CD4-positive, alpha-beta T cell (primary cell): ENCODE measurements at regions not wholly inside any gene's neighbourhood (a gene's known extent, or its start where the extent isn't known, plus 50 kb on each side); places are given as distances from the start of the nearest gene placed in this dataset.

Experiments used
- ATAC-seq: fragments of 200-7000 bp; cut with Tn5 transposase; one replicate; pipeline ENCODE4 v1.10.0; 2022; ENCODE audit warnings: mild to moderate bottlenecking; ENCODE audit not compliant: poor library complexity
- CTCF ChIA-PET: fragments of 350-600 bp; sonication (Branson Sonifier 250); formaldehyde crosslinking; loops from one replicate; lab custom pipeline; 2021; ENCODE audit warnings: antibody characterized with exemption, inconsistent platforms; lab: Charles Lee
- POLR2A ChIA-PET: fragments of 350-600 bp; sonication (Branson Sonifier 250); formaldehyde crosslinking; loops from one replicate; lab custom pipeline; 2021; ENCODE audit warnings: antibody characterized with exemption, inconsistent platforms; lab: Charles Lee
- DNase-seq, 14 experiments: peaks; one replicate each; pipeline ENCODE4 v3.0.0-alpha.2; 2013 to 2020; ENCODE audit warnings: mixed read lengths in 2 of 14
- H3K27ac ChIP-seq, 2 donors: one replicate each; pipeline versions ENCODE4 v1.5.1 to v1.7.0; 2013; ENCODE audit warnings: low read length in 2 of 2, low read depth in 1 of 2, mild to moderate bottlenecking in 1 of 2
- H3K27me3 ChIP-seq, 2 experiments: 1 replicate in 1 of 2; 2 replicates in 1 of 2; pipeline versions ENCODE4 v1.6.1 to v1.7.0; 2013; ENCODE audit warnings: low read length in 2 of 2, control low read depth in 1 of 2, mild to moderate bottlenecking in 1 of 2, moderate library complexity in 1 of 2; ENCODE audit not compliant: insufficient read depth in 2 of 2, control insufficient read depth in 1 of 2
- H3K36me3 ChIP-seq: one replicate; pipeline ENCODE4 v1.6.1; 2013; ENCODE audit warnings: low read length, control low read depth; ENCODE audit not compliant: insufficient read depth
- H3K4me1 ChIP-seq: one replicate; pipeline ENCODE4 v1.6.1; 2013; ENCODE audit warnings: low read length, control low read depth; ENCODE audit not compliant: insufficient read depth
- H3K4me3 ChIP-seq: one replicate; pipeline ENCODE4 v1.5.1; 2013; ENCODE audit warnings: mild to moderate bottlenecking, low read length, moderate library complexity
- H3K9me3 ChIP-seq, 2 experiments: 1 replicate in 1 of 2; 2 replicates in 1 of 2; pipeline versions ENCODE4 v1.6.1 to v1.7.0; 2013; ENCODE audit warnings: low read length in 2 of 2, mild to moderate bottlenecking in 2 of 2, control low read depth in 1 of 2, moderate library complexity in 1 of 2; ENCODE audit not compliant: control insufficient read depth in 1 of 2, insufficient read depth in 1 of 2
- H3K27ac Mint-ChIP-seq: one replicate; pipeline ENCODE4 v1.8.0; 2020; ENCODE audit warnings: mixed read lengths
- H3K27me3 Mint-ChIP-seq: one replicate; pipeline ENCODE4 v1.8.0; 2021; ENCODE audit warnings: mixed read lengths
- H3K36me3 Mint-ChIP-seq: one replicate; pipeline ENCODE4 v1.8.0; 2021; ENCODE audit warnings: low read depth, mixed read lengths
- H3K4me1 Mint-ChIP-seq: one replicate; pipeline ENCODE4 v1.8.0; 2021; ENCODE audit warnings: low read depth, mixed read lengths
- H3K4me3 Mint-ChIP-seq: one replicate; pipeline ENCODE4 v1.8.0; 2020; ENCODE audit warnings: mild to moderate bottlenecking, mixed read lengths
- H3K9me3 Mint-ChIP-seq: one replicate; pipeline ENCODE4 v1.8.0; 2020; ENCODE audit warnings: mixed read lengths
- CTCF ChIP-seq: fragments of 200-600 bp; IDR thresholded peaks from one replicate; pipeline ENCODE4 v1.8.0; 2022; ENCODE audit warnings: antibody characterized with exemption, mild to moderate bottlenecking
- intact Hi-C, 2 experiments: fragments of 100-400 bp; cut with DNase I in 1 of 2; cut with micrococcal nuclease in 1 of 2; formaldehyde crosslinking; loops; one replicate each; pipeline versions ENCODE4 v1.15.1 to v1.9.0; 2023 to 2025; cut with DNase I, micrococcal nuclease

GRCh38 chr10:107341281-107341680 lies 176.8 kb upstream of the SORCS1 start:
- POLR2A ChIA-PET, result no interaction called here
- H3K27ac ChIP-seq, result no peak overlapping the region
- TF ChIP-seq CTCF, result no peak

GRCh38 chr10:107340326-107340725 lies 175.8 kb upstream of the SORCS1 start:
- Histone ChIP-seq H3K4me1 (no peaks in the 10 kb centered on the region), H3K4me3 (no peak overlapping the region), H3K27ac (no peak overlapping the region), H3K36me3 (no peaks in the 10 kb centered on the region), H3K27me3 (no peaks in the 10 kb centered on the region), H3K9me3 (peaks cover 0 to 20% of the 10 kb centered on the region in 2 experiments)
- H3K36me3 Mint-ChIP-seq, result no peaks in the 10 kb centered on the region
- H3K4me3 Mint-ChIP-seq, result no peak overlapping the region
- ChIA-PET CTCF (no interaction called here), POLR2A (no interaction called here)
- H3K27ac Mint-ChIP-seq, result no peak overlapping the region
- intact Hi-C loops, result no loop called here
- DNase-seq (no peak), ATAC-seq (no peak)
- TF ChIP-seq CTCF, result no peak
- H3K9me3 Mint-ChIP-seq, result peaks cover 12% of the 10 kb centered on the region
- H3K4me1 Mint-ChIP-seq, result no peaks in the 10 kb centered on the region
- no peaks in the 10 kb centered on the region for H3K27me3 Mint-ChIP-seq

More at GRCh38 chr10:107341281-107341680, 176.8 kb upstream of the SORCS1 start:
- Histone ChIP-seq H3K27me3 (no peaks in the 10 kb centered on the region), H3K36me3 (no peaks in the 10 kb centered on the region), H3K4me3 (no peak overlapping the region), H3K9me3 (peaks cover 0 to 15% of the 10 kb centered on the region in 2 experiments), H3K4me1 (no peaks in the 10 kb centered on the region)
- CTCF ChIA-PET, result no interaction called here
- Mint-ChIP-seq H3K9me3 (peaks cover 13% of the 10 kb centered on the region), H3K27me3 (no peaks in the 10 kb centered on the region), H3K4me3 (no peak overlapping the region), H3K36me3 (no peaks in the 10 kb centered on the region), H3K4me1 (no peaks in the 10 kb centered on the region), H3K27ac (no peak overlapping the region)
- intact Hi-C loops, result no loop called here
- ATAC-seq, result no peak
- no peak for DNase-seq

- POLR2A ChIA-PET, result no interaction called here
- Mint-ChIP-seq H3K4me3 (no peak overlapping the region), H3K36me3 (no peaks in the 10 kb centered on the region), H3K27ac (no peak overlapping the region), H3K9me3 (peaks cover 15% of the 10 kb centered on the region), H3K27me3 (no peaks in the 10 kb centered on the region), H3K4me1 (no peaks in the 10 kb centered on the region)
- intact Hi-C loops, result no loop called here
- DNase-seq (no peak), ATAC-seq (no peak)
- CTCF ChIA-PET, result no interaction called here
- no peaks in the 10 kb centered on the region for H3K4me1 ChIP-seq
- TF ChIP-seq CTCF, result no peak
- H3K36me3 ChIP-seq, result no peaks in the 10 kb centered on the region
- H3K27me3 ChIP-seq, result no peaks in the 10 kb centered on the region
- H3K4me3 ChIP-seq, result no peak overlapping the region
- no peak overlapping the region for H3K27ac ChIP-seq
- H3K9me3 ChIP-seq, result peaks cover 0 to 18% of the 10 kb centered on the region in 2 experiments
These were observed 171.6 kb upstream of the SORCS1 start for GRCh38 chr10:107336061-107336460.
